ENCODE measurements at regions not wholly inside any gene's neighbourhood (a gene's known extent, or its start where the extent isn't known, plus 50 kb on each side); places are given as distances from the start of the nearest gene placed in this dataset.

GRCh38 chr12:94721173-94721572 lies 70.8 kb upstream of the TMCC3 start:
- H3K36me3 Mint-ChIP-seq (ENCODE audit: insufficient read depth): no peaks in the 10 kb centered on the region
- peaks cover under 1% of the 10 kb centered on the region for H3K4me1 Mint-ChIP-seq (ENCODE audit: low read depth)
- H3K27ac Mint-ChIP-seq: no peak overlapping the region
- no peak for TF ChIP-seq CTCF (IDR thresholded peaks at IDR 0.05; ENCODE audit: unreplicated experiment)
- H3K9me3 Mint-ChIP-seq (ENCODE audit: low read depth): no peaks in the 10 kb centered on the region
- peaks cover 2% of the 10 kb centered on the region for H3K27me3 Mint-ChIP-seq
- DNase-seq (ENCODE audit: low spot score, unreplicated experiment): no peak
- H3K4me3 Mint-ChIP-seq (ENCODE audit: low read depth): no peak overlapping the region

GRCh38 chr12:94718114-94718513 lies 67.8 kb upstream of the TMCC3 start:
- no peak for DNase-seq (ENCODE audit: low spot score, unreplicated experiment)
- Mint-ChIP-seq H3K4me1 (ENCODE audit: low read depth) (peaks cover under 1% of the 10 kb centered on the region), H3K27me3 (peaks cover 2% of the 10 kb centered on the region), H3K36me3 (ENCODE audit: insufficient read depth) (no peaks in the 10 kb centered on the region), H3K27ac (no peak overlapping the region), H3K4me3 (ENCODE audit: low read depth) (no peak overlapping the region), H3K9me3 (ENCODE audit: low read depth) (no peaks in the 10 kb centered on the region)
- no peak for TF ChIP-seq CTCF (IDR thresholded peaks at IDR 0.05; ENCODE audit: unreplicated experiment)

DNA sequence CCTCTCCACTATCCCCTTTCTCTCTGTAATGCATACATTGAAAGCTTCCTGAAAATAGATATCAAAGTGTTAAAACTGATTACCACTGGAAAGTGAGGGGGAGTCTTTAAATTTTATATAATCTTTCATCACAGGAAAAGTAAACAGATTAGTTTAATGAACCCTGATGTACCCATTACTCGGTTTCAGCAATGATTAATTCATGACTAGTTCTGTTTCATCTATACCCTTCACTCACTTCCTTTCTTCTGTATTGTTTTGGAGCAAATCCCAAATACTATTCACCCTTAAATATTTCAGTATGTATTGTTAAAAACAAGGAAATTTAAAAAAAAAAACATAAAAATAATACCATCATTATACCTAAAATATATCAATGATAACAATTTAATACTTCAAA lies 67.3 kb upstream of the TMCC3 start:
- Mint-ChIP-seq H3K36me3 (ENCODE audit: insufficient read depth) (no peaks in the 10 kb centered on the region), H3K4me1 (ENCODE audit: low read depth) (peaks cover 3% of the 10 kb centered on the region), H3K27ac (no peak overlapping the region), H3K9me3 (ENCODE audit: low read depth) (no peaks in the 10 kb centered on the region), H3K4me3 (ENCODE audit: low read depth) (no peak overlapping the region), H3K27me3 (peaks cover 2% of the 10 kb centered on the region)
- no peak for DNase-seq (ENCODE audit: low spot score, unreplicated experiment)
- no peak for TF ChIP-seq CTCF (IDR thresholded peaks at IDR 0.05; ENCODE audit: unreplicated experiment)

- H3K27me3 Mint-ChIP-seq: peaks cover 2% of the 10 kb centered on the region
- H3K36me3 Mint-ChIP-seq (ENCODE audit: insufficient read depth): no peaks in the 10 kb centered on the region
- no peak overlapping the region for H3K27ac Mint-ChIP-seq
- H3K4me1 Mint-ChIP-seq (ENCODE audit: low read depth): peaks cover 3% of the 10 kb centered on the region
- H3K9me3 Mint-ChIP-seq (ENCODE audit: low read depth): no peaks in the 10 kb centered on the region
- no peak for DNase-seq (ENCODE audit: low spot score, unreplicated experiment)
- no peak for TF ChIP-seq CTCF (IDR thresholded peaks at IDR 0.05; ENCODE audit: unreplicated experiment)
- H3K4me3 Mint-ChIP-seq (ENCODE audit: low read depth): no peak overlapping the region
Observed at GRCh38 chr12:94717108-94717507, 66.8 kb upstream of the TMCC3 start.

GRCh38 chr12:94716339-94716738 lies 66.0 kb upstream of the TMCC3 start:
- H3K36me3 Mint-ChIP-seq (ENCODE audit: insufficient read depth): no peaks in the 10 kb centered on the region
- peaks cover 2% of the 10 kb centered on the region for H3K27me3 Mint-ChIP-seq
- H3K4me1 Mint-ChIP-seq (ENCODE audit: low read depth): peaks cover 3% of the 10 kb centered on the region
- no peak overlapping the region for H3K27ac Mint-ChIP-seq
- DNase-seq (ENCODE audit: low spot score, unreplicated experiment): no peak
- TF ChIP-seq CTCF (IDR thresholded peaks at IDR 0.05; ENCODE audit: unreplicated experiment): no peak
- H3K4me3 Mint-ChIP-seq (ENCODE audit: low read depth): no peak overlapping the region
- no peaks in the 10 kb centered on the region for H3K9me3 Mint-ChIP-seq (ENCODE audit: low read depth)
